H9 (cell line): ENCODE measurements at regions not wholly inside any gene's neighbourhood (a gene's known extent, or its start where the extent isn't known, plus 50 kb on each side); places are given as distances from the start of the nearest gene placed in this dataset.

Source experiments
- DNase-seq: peaks from one replicate; pipeline ENCODE4 v3.0.0-alpha.2; 2017
- H2AFZ ChIP-seq: one replicate; pipeline ENCODE4 v1.6.1; 2013; ENCODE audit warnings: mild to moderate bottlenecking, low read length, control low read depth, moderate library complexity
- H2AK5ac ChIP-seq: 2 replicates; pipeline ENCODE4 v1.6.1; 2013; ENCODE audit warnings: low read length, control low read depth, mixed read lengths; ENCODE audit not compliant: insufficient read length
- H2BK120ac ChIP-seq: one replicate; pipeline ENCODE4 v1.6.1; 2013; ENCODE audit warnings: low read depth, mild to moderate bottlenecking, low read length, control low read depth, inconsistent platforms; ENCODE audit not compliant: poor library complexity, severe bottlenecking
- H2BK12ac ChIP-seq: 2 replicates; pipeline ENCODE4 v1.6.1; 2013; ENCODE audit warnings: low read length, control low read depth, mixed read lengths, low read depth; ENCODE audit not compliant: insufficient read length
- H2BK15ac ChIP-seq: 2 replicates; pipeline ENCODE4 v1.6.1; 2013; ENCODE audit warnings: low read depth, low read length, control low read depth
- H2BK20ac ChIP-seq: one replicate; pipeline ENCODE4 v1.6.1; 2013; ENCODE audit warnings: low read depth, mild to moderate bottlenecking, low read length, control low read depth, inconsistent platforms; ENCODE audit not compliant: poor library complexity, severe bottlenecking
- H2BK5ac ChIP-seq: 2 replicates; pipeline ENCODE4 v1.6.1; 2013; ENCODE audit warnings: low read length, control low read depth, mixed read lengths; ENCODE audit not compliant: insufficient read length
- H3K14ac ChIP-seq: 2 replicates; pipeline ENCODE4 v1.6.1; 2013; ENCODE audit warnings: low read length, control low read depth; ENCODE audit not compliant: insufficient read depth
- H3K18ac ChIP-seq: 2 replicates; pipeline ENCODE4 v1.6.1; 2013; ENCODE audit warnings: low read depth, mild to moderate bottlenecking, mixed read lengths, low read length, control low read depth; ENCODE audit not compliant: insufficient read length
- H3K23ac ChIP-seq: 2 replicates; pipeline ENCODE4 v1.6.1; 2013; ENCODE audit warnings: low read length, control low read depth, mixed read lengths, low read depth; ENCODE audit not compliant: insufficient read length
- H3K23me2 ChIP-seq: 2 replicates; pipeline ENCODE4 v1.6.1; 2013; ENCODE audit warnings: low read depth, mild to moderate bottlenecking, mixed read lengths, low read length, control low read depth; ENCODE audit not compliant: insufficient read length, poor library complexity, severe bottlenecking
- H3K27ac ChIP-seq: 2 replicates; pipeline ENCODE4 v1.5.1; 2013; ENCODE audit warnings: low read length, control low read depth, mixed read lengths, low read depth; ENCODE audit not compliant: insufficient read length
- H3K27me3 ChIP-seq: 2 replicates; pipeline ENCODE4 v1.6.1; 2013; ENCODE audit warnings: low read length, control low read depth, inconsistent platforms; ENCODE audit not compliant: insufficient read depth
- H3K4ac ChIP-seq: 2 replicates; pipeline ENCODE4 v1.6.1; 2013; ENCODE audit warnings: low read depth, mild to moderate bottlenecking, control low read depth, inconsistent platforms, low read length, moderate library complexity
- H3K4me1 ChIP-seq: 2 replicates; pipeline ENCODE4 v1.6.1; 2013; ENCODE audit warnings: low read length, control low read depth, inconsistent platforms; ENCODE audit not compliant: insufficient read depth
- H3K4me2 ChIP-seq: 2 replicates; pipeline ENCODE4 v1.6.1; 2013; ENCODE audit warnings: low read length, control low read depth, mixed read lengths; ENCODE audit not compliant: insufficient read length, insufficient read depth
- H3K56ac ChIP-seq: 2 replicates; pipeline ENCODE4 v1.6.1; 2013; ENCODE audit warnings: low read depth, mild to moderate bottlenecking, mixed read lengths, low read length, control low read depth; ENCODE audit not compliant: insufficient read length
- H3K79me1 ChIP-seq: 2 replicates; pipeline ENCODE4 v1.6.1; 2013; ENCODE audit warnings: low read depth, mild to moderate bottlenecking, moderate library complexity, low read length, control low read depth, inconsistent platforms; ENCODE audit not compliant: insufficient read depth, poor library complexity, severe bottlenecking
- H3K79me2 ChIP-seq: 2 replicates; pipeline ENCODE4 v1.6.1; 2013; ENCODE audit warnings: low read length, control low read depth, inconsistent platforms; ENCODE audit not compliant: insufficient read depth
- H3K9ac ChIP-seq: 2 replicates; pipeline ENCODE4 v1.6.1; 2013; ENCODE audit warnings: low read length, control low read depth, mixed read lengths; ENCODE audit not compliant: insufficient read length; ENCODE audit errors: extremely low read depth
- H3K9me3 ChIP-seq: one replicate; pipeline ENCODE4 v1.6.1; 2013; ENCODE audit warnings: low read depth, low read length, inconsistent platforms; ENCODE audit not compliant: control insufficient read depth
- H3T11ph ChIP-seq: one replicate; pipeline ENCODE4 v1.6.1; 2013; ENCODE audit warnings: mild to moderate bottlenecking, low read length, control low read depth, inconsistent platforms
- H4K20me1 ChIP-seq: one replicate; pipeline ENCODE4 v1.6.1; 2013; ENCODE audit not compliant: control insufficient read depth, insufficient read length, insufficient read depth
- H4K5ac ChIP-seq: 2 replicates; pipeline ENCODE4 v1.6.1; 2013; ENCODE audit warnings: low read depth, mild to moderate bottlenecking, mixed read lengths, low read length, control low read depth; ENCODE audit not compliant: insufficient read length
- H4K8ac ChIP-seq: replicated peaks from 2 replicates; pipeline ENCODE4 v1.6.1; 2013; ENCODE audit warnings: low read length, control low read depth, mixed read lengths, low read depth; ENCODE audit not compliant: insufficient read length
- H4K91ac ChIP-seq: 2 replicates; pipeline ENCODE4 v1.6.1; 2013; ENCODE audit warnings: low read depth, mild to moderate bottlenecking, moderate library complexity, mixed read lengths, low read length, control low read depth; ENCODE audit not compliant: insufficient read length
- H3K27ac Mint-ChIP-seq, 3 experiments: 2 replicates in 2 of 3; 3 replicates in 1 of 3; pipeline ENCODE4 v1.8.0; 2020 to 2021; ENCODE audit warnings: mixed read lengths in 3 of 3, mild to moderate bottlenecking in 1 of 3, moderate library complexity in 1 of 3
- H3K27me3 Mint-ChIP-seq: 2 replicates; pipeline ENCODE4 v1.8.0; 2021; ENCODE audit warnings: low read depth, mild to moderate bottlenecking, moderate library complexity, mixed read lengths
- H3K36me3 Mint-ChIP-seq, 3 experiments: 2 replicates in 2 of 3; 3 replicates in 1 of 3; pipeline ENCODE4 v1.8.0; 2020 to 2021; ENCODE audit warnings: low read depth in 3 of 3, mixed read lengths in 3 of 3; ENCODE audit not compliant: insufficient read depth in 1 of 3
- H3K4me1 Mint-ChIP-seq, 2 experiments: 2 replicates each; pipeline ENCODE4 v1.8.0; 2020; ENCODE audit warnings: mixed read lengths in 2 of 2
- H3K4me3 Mint-ChIP-seq, 2 experiments: 2 replicates in 1 of 2; 3 replicates in 1 of 2; pipeline ENCODE4 v1.8.0; 2020 to 2021; ENCODE audit warnings: mild to moderate bottlenecking in 2 of 2, mixed read lengths in 2 of 2, moderate library complexity in 1 of 2
- H3K9me3 Mint-ChIP-seq, 2 experiments: 2 replicates in 1 of 2; 3 replicates in 1 of 2; pipeline ENCODE4 v1.8.0; 2020; ENCODE audit warnings: mild to moderate bottlenecking in 2 of 2, mixed read lengths in 2 of 2, moderate library complexity in 1 of 2
- CTCF ChIP-seq: fragments of 200-600 bp; sonication (generic); conservative IDR thresholded peaks from 3 replicates; pipeline ENCODE4 v1.8.0; 2021; ENCODE audit warnings: antibody characterized with exemption, mild to moderate bottlenecking
- WGBS: extraction: QIAGEN DNeasy Blood & Tissue Kit; methylation state at CpG from one replicate; pipeline ENCODE4 v1.1.7; 2013; ENCODE audit warnings: missing lambda C conversion rate, low lambda C conversion rate, mixed read lengths; ENCODE audit not compliant: insufficient read length; ENCODE audit errors: extremely low coverage; 5-methylcytosine and 5-hydroxymethylcytosine counted together

GRCh38 chr3:64304828-64305410 is 79.7 kb upstream of the PRICKLE2 start:
- Histone ChIP-seq H3K79me1 (no peaks in the 10 kb centered on the region), H3K23me2 (no peaks in the 10 kb centered on the region), H3K9ac (no peak overlapping the region), H3K23ac (no peak overlapping the region), H4K91ac (no peak overlapping the region), H3K9me3 (no peaks in the 10 kb centered on the region), H3K18ac (no peak overlapping the region), H4K20me1 (no peaks in the 10 kb centered on the region), H3K4me2 (no peak overlapping the region), H3K4me1 (no peaks in the 10 kb centered on the region), H2BK120ac (no peak overlapping the region), H4K5ac (no peak overlapping the region), H3K27me3 (no peaks in the 10 kb centered on the region), H2BK12ac (no peak overlapping the region), H2AK5ac (no peak overlapping the region), H2BK15ac (no peak overlapping the region), H3K56ac (no peak overlapping the region), H3K27ac (no peak overlapping the region), H2BK5ac (no peak overlapping the region), H3K14ac (no peak overlapping the region), H3K4ac (no peak overlapping the region), H3K79me2 (no peaks in the 10 kb centered on the region), H4K8ac (no peak overlapping the region), H2AFZ (no peak overlapping the region), H3T11ph (no peak overlapping the region), H2BK20ac (no peak overlapping the region)
- H3K27me3 Mint-ChIP-seq = no peaks in the 10 kb centered on the region; the same call in 1 of the 2 replicates
- DNase-seq = no peak
- no peaks in the 10 kb centered on the region for H3K4me1 Mint-ChIP-seq
- no peak overlapping the region for H3K27ac Mint-ChIP-seq
- no peaks in the 10 kb centered on the region; a peak in 1 of 7 replicates for H3K36me3 Mint-ChIP-seq
- TF ChIP-seq CTCF = no peak
- no peak overlapping the region; a peak in 1 of 5 replicates for H3K4me3 Mint-ChIP-seq
- H3K9me3 Mint-ChIP-seq = no peaks in the 10 kb centered on the region
- no CpG with 5 or more reads among the region's 8 CpGs for WGBS
